H1 (cell line): ENCODE measurements at regions not wholly inside any gene's neighbourhood (a gene's known extent, or its start where the extent isn't known, plus 50 kb on each side); places are given as distances from the start of the nearest gene placed in this dataset.

Experiments used
- CTCF ChIA-PET: fragments of 300-600 bp; sonication (Branson Sonifier 250); formaldehyde crosslinking; loops from one replicate; lab custom pipeline; 2021; ENCODE audit not compliant: partially characterized antibody; lab: Charles Lee
- POLR2A ChIA-PET: fragments of 300-600 bp; sonication (Branson Sonifier 250); formaldehyde crosslinking; loops from one replicate; lab custom pipeline; 2021; ENCODE audit warnings: inconsistent platforms; ENCODE audit not compliant: partially characterized antibody; lab: Charles Lee
- DNase-seq, 2 experiments: peaks; one replicate each; pipeline versions ENCODE4 v3.0.0 to v3.0.0-alpha.2; 2010 to 2022; ENCODE audit warnings: low spot score in 2 of 2, low read depth in 1 of 2, mixed read lengths in 1 of 2
- FAIRE-seq: peaks from 2 replicates; lab custom pipeline; 2011; peaks lifted over from hg19 to GRCh38; lab: Jason Lieb, UNC
- H2AFZ ChIP-seq: 2 replicates; pipeline ENCODE4 v1.8.1; 2012; ENCODE audit warnings: low read length, inconsistent platforms
- H2AK5ac ChIP-seq: 2 replicates; pipeline ENCODE4 v1.6.1; 2013; ENCODE audit warnings: low read depth, low read length
- H2BK120ac ChIP-seq: replicated peaks from 2 replicates; pipeline ENCODE3; 2013; ENCODE audit warnings: low read depth, low read length, inconsistent platforms
- H2BK12ac ChIP-seq: 2 replicates; pipeline ENCODE4 v1.6.1; 2013; ENCODE audit warnings: low read depth, low read length
- H2BK15ac ChIP-seq: 2 replicates; pipeline ENCODE4 v1.6.1; 2013; ENCODE audit warnings: low read length
- H2BK20ac ChIP-seq: 2 replicates; pipeline ENCODE4 v1.6.1; 2013; ENCODE audit warnings: low read length
- H2BK5ac ChIP-seq: 2 replicates; pipeline ENCODE4 v1.6.1; 2013; ENCODE audit warnings: low read depth, low read length
- H3K14ac ChIP-seq: 2 replicates; pipeline ENCODE4 v1.6.1; 2013; ENCODE audit warnings: inconsistent platforms; ENCODE audit not compliant: insufficient read length
- H3K18ac ChIP-seq: 2 replicates; pipeline ENCODE4 v1.6.1; 2013; ENCODE audit warnings: low read length; ENCODE audit errors: extremely low read depth
- H3K23ac ChIP-seq: 2 replicates; pipeline ENCODE4 v1.6.1; 2013; ENCODE audit warnings: inconsistent platforms; ENCODE audit not compliant: insufficient read length
- H3K23me2 ChIP-seq: 2 replicates; pipeline ENCODE4 v1.6.1; 2013; ENCODE audit warnings: low read depth, low read length
- H3K27ac ChIP-seq: 2 replicates; pipeline ENCODE4 v1.6.1; 2011; ENCODE audit warnings: low read depth, low read length, inconsistent platforms
- H3K27me3 ChIP-seq, 4 experiments: replicated peaks in 1 of 4; 1 replicate in 1 of 4; 2 replicates in 3 of 4; pipeline versions ENCODE4 v1.6.1 to v1.8.1; 2011 to 2013; ENCODE audit warnings: low read length in 3 of 4, mild to moderate bottlenecking in 3 of 4, inconsistent platforms in 2 of 4, mixed read lengths in 2 of 4, moderate library complexity in 1 of 4; ENCODE audit not compliant: control insufficient read depth in 3 of 4, insufficient read depth in 3 of 4; ENCODE audit errors: extremely low read depth in 1 of 4
- H3K36me3 ChIP-seq, 4 experiments: 2 replicates each; pipeline versions ENCODE4 v1.6.1 to v1.8.1; 2011 to 2013; ENCODE audit warnings: mild to moderate bottlenecking in 4 of 4, low read length in 3 of 4, moderate library complexity in 2 of 4, control low read depth in 1 of 4, inconsistent platforms in 1 of 4; ENCODE audit not compliant: insufficient read depth in 4 of 4, control insufficient read depth in 2 of 4
- H3K4ac ChIP-seq: replicated peaks from 2 replicates; pipeline ENCODE3; 2013; ENCODE audit warnings: low read length, low read depth, mixed read lengths, inconsistent platforms; ENCODE audit not compliant: insufficient read length
- H3K4me1 ChIP-seq, 4 experiments: replicated peaks in 1 of 4; 1 replicate in 1 of 4; 2 replicates in 3 of 4; pipeline versions ENCODE4 v1.6.1 to v1.8.1; 2011 to 2013; ENCODE audit warnings: low read length in 3 of 4, inconsistent platforms in 2 of 4, mixed read lengths in 1 of 4; ENCODE audit not compliant: insufficient read depth in 4 of 4, control insufficient read depth in 3 of 4
- H3K4me2 ChIP-seq, 2 experiments: 2 replicates each; pipeline versions ENCODE4 v1.6.1 to v1.8.1; 2011 to 2013; ENCODE audit warnings: low read depth in 2 of 2, low read length in 2 of 2, control low read depth in 1 of 2, inconsistent platforms in 1 of 2, mild to moderate bottlenecking in 1 of 2; ENCODE audit not compliant: insufficient read depth in 1 of 2
- H3K4me3 ChIP-seq, 4 experiments: fragments of 200-600, 300-600 bp in 1 of 4; sonication (generic), shearing (Covaris generic), sonication (Bioruptor Twin) in 1 of 4; 2 replicates each; pipeline versions ENCODE4 v1.5.1 to v1.8.1; 2011 to 2016; ENCODE audit warnings: low read length in 4 of 4, low read depth in 3 of 4, control low read depth in 2 of 4, inconsistent platforms in 2 of 4, mild to moderate bottlenecking in 2 of 4, mixed read lengths in 1 of 4, moderate library complexity in 1 of 4; ENCODE audit not compliant: insufficient read depth in 2 of 4; ENCODE audit errors: extremely low read depth in 1 of 4
- H3K56ac ChIP-seq: replicated peaks from 2 replicates; pipeline ENCODE3; 2013; ENCODE audit warnings: low read depth, mild to moderate bottlenecking, mixed read lengths, low read length, inconsistent platforms; ENCODE audit not compliant: insufficient read length
- H3K79me1 ChIP-seq: 2 replicates; pipeline ENCODE4 v1.6.1; 2013; ENCODE audit warnings: low read depth, low read length, control low read depth
- H3K79me2 ChIP-seq, 2 experiments: 2 replicates each; pipeline versions ENCODE4 v1.6.1 to v1.8.1; 2012 to 2013; ENCODE audit warnings: low read length in 2 of 2, mild to moderate bottlenecking in 2 of 2, inconsistent platforms in 1 of 2; ENCODE audit not compliant: insufficient read depth in 2 of 2, control insufficient read depth in 1 of 2
- H3K9ac ChIP-seq, 4 experiments: replicated peaks in 1 of 4; 1 replicate in 1 of 4; 2 replicates in 3 of 4; pipeline versions ENCODE4 v1.6.1 to v1.8.1; 2011 to 2013; ENCODE audit warnings: low read depth in 3 of 4, low read length in 3 of 4, control low read depth in 2 of 4, mild to moderate bottlenecking in 2 of 4, moderate library complexity in 2 of 4, inconsistent platforms in 1 of 4; ENCODE audit errors: extremely low read depth in 1 of 4
- H3K9me3 ChIP-seq, 2 experiments: 2 replicates each; pipeline versions ENCODE4 v1.6.1 to v1.8.1; 2012 to 2013; ENCODE audit warnings: mild to moderate bottlenecking in 2 of 2, moderate library complexity in 2 of 2, control low read depth in 1 of 2, inconsistent platforms in 1 of 2, low read depth in 1 of 2, low read length in 1 of 2, mixed read lengths in 1 of 2; ENCODE audit not compliant: insufficient read depth in 2 of 2
- H4K20me1 ChIP-seq, 2 experiments: replicated peaks in 1 of 2; 2 replicates each; pipeline versions ENCODE3 to v1.8.1; 2011 to 2013; ENCODE audit warnings: inconsistent platforms in 2 of 2, low read length in 2 of 2, mild to moderate bottlenecking in 1 of 2; ENCODE audit not compliant: insufficient read depth in 2 of 2, control insufficient read depth in 1 of 2
- H4K5ac ChIP-seq: 2 replicates; pipeline ENCODE4 v1.6.1; 2013; ENCODE audit warnings: low read length, low read depth, mixed read lengths, inconsistent platforms; ENCODE audit not compliant: insufficient read length
- H4K8ac ChIP-seq: 2 replicates; pipeline ENCODE4 v1.8.0; 2013; ENCODE audit warnings: mild to moderate bottlenecking, moderate library complexity, low read length, inconsistent platforms; ENCODE audit not compliant: insufficient read depth; ENCODE audit errors: extremely low read depth
- H4K91ac ChIP-seq: replicated peaks from 2 replicates; pipeline ENCODE3; 2013; ENCODE audit warnings: low read length, mixed read lengths, inconsistent platforms; ENCODE audit not compliant: insufficient read length
- BACH1 ChIP-seq: IDR thresholded peaks from 2 replicates; pipeline ENCODE4 v1.6.1; 2012; ENCODE audit warnings: low read length, improper control_type of control experiment
- CBX8 ChIP-seq: fragments of 300-800, 300-1000 bp; sonication (generic); IDR thresholded peaks from 2 replicates; pipeline ENCODE4 v1.7.1; 2016; ENCODE audit warnings: low read depth, low read length, borderline replicate concordance
- CHD1 ChIP-seq: IDR thresholded peaks from 2 replicates; pipeline ENCODE4 v1.6.1; 2012; ENCODE audit warnings: low read depth, low read length, improper control_type of control experiment
- EP300 ChIP-seq, 2 experiments: IDR thresholded peaks; 1 replicate in 1 of 2; 2 replicates in 1 of 2; pipeline ENCODE4 v1.6.1; 2011 to 2012; ENCODE audit warnings: low read depth in 2 of 2, low read length in 2 of 2, mild to moderate bottlenecking in 2 of 2, borderline replicate concordance in 1 of 2, inconsistent platforms in 1 of 2, moderate library complexity in 1 of 2
- FOSL1 ChIP-seq: IDR thresholded peaks from 2 replicates; pipeline ENCODE4 v1.6.1; 2011; ENCODE audit warnings: mild to moderate bottlenecking, low read depth, low read length, moderate library complexity; ENCODE audit not compliant: insufficient read depth
- HDAC2 ChIP-seq, 2 experiments: fragments of 300-600 bp in 1 of 2; sonication (generic) in 1 of 2; IDR thresholded peaks; 2 replicates each; pipeline ENCODE4 v1.6.1; 2011 to 2012; ENCODE audit warnings: low read depth in 2 of 2, low read length in 2 of 2, mild to moderate bottlenecking in 2 of 2, moderate library complexity in 2 of 2, borderline replicate concordance in 1 of 2, inconsistent platforms in 1 of 2
- HDAC6 ChIP-seq: IDR thresholded peaks from one replicate; pipeline ENCODE4 v1.7.1; 2012; ENCODE audit warnings: low read depth, mild to moderate bottlenecking, inconsistent platforms, low read length, moderate library complexity
- JUND ChIP-seq: IDR thresholded peaks from 2 replicates; pipeline ENCODE4 v1.6.1; 2011; ENCODE audit warnings: mild to moderate bottlenecking, improper control_type of control experiment, low read length
- RBBP5 ChIP-seq: IDR thresholded peaks from 2 replicates; pipeline ENCODE4 v1.7.1; 2012; ENCODE audit warnings: low read depth, mild to moderate bottlenecking, inconsistent platforms, low read length, moderate library complexity, borderline replicate concordance
- RFX5 ChIP-seq: IDR thresholded peaks from 2 replicates; pipeline ENCODE4 v1.6.1; 2011; ENCODE audit warnings: low read depth, low read length, improper control_type of control experiment, borderline replicate concordance
- SIRT6 ChIP-seq: IDR thresholded peaks from one replicate; pipeline ENCODE4 v1.7.1; 2012; ENCODE audit warnings: low read length, inconsistent platforms
- SIX5 ChIP-seq: IDR thresholded peaks from 2 replicates; pipeline ENCODE4 v1.6.1; 2011; ENCODE audit warnings: mild to moderate bottlenecking, low read depth, low read length
- TBP ChIP-seq: IDR thresholded peaks from 2 replicates; pipeline ENCODE4 v1.6.1; 2011; ENCODE audit warnings: low read depth, low read length, improper control_type of control experiment
- TCF12 ChIP-seq: IDR thresholded peaks from 2 replicates; pipeline ENCODE4 v1.6.1; 2011; ENCODE audit warnings: low read depth, mild to moderate bottlenecking, low read length
- WGBS, 2 experiments: shearing (Covaris generic) in 1 of 2; methylation state at CpG; one replicate each; pipeline versions ENCODE4 v1.1.6 to v1.1.7; 2013 to 2015; ENCODE audit warnings: low lambda C conversion rate in 2 of 2, mixed read lengths in 2 of 2, inconsistent platforms in 1 of 2, low coverage in 1 of 2, missing lambda C conversion rate in 1 of 2; ENCODE audit not compliant: insufficient replicate concordance in 2 of 2, insufficient coverage in 1 of 2, insufficient read length in 1 of 2; ENCODE audit errors: extremely low coverage in 1 of 2, missing lambda C conversion rate in 1 of 2; 5-methylcytosine and 5-hydroxymethylcytosine counted together

GRCh38 chr16:52280086-52280485 lies 266.9 kb downstream of the TOX3 start:
- Histone ChIP-seq H3K23me2 (no peaks in the 10 kb centered on the region; the same call in 1 of the 2 replicates), H3K56ac (no peak overlapping the region), H4K20me1 (no peaks in the 10 kb centered on the region), H2BK12ac (0 out of 2 replicates have a peak overlapping the region, but pooled peaks have one; percentile 80), H3K27ac (no peak overlapping the region), H3K23ac (no peak overlapping the region), H3K4me2 (no peak overlapping the region), H3K79me2 (no peaks in the 10 kb centered on the region), H3K36me3 (no peaks in the 10 kb centered on the region), H4K8ac (no peak overlapping the region), H3K4ac (no peak overlapping the region), H3K18ac (no peak overlapping the region), H4K91ac (no peak overlapping the region), H2BK15ac (no peak overlapping the region), H3K4me1 (peaks cover 0 to 3% (median 0%) of the 10 kb centered on the region in 4 experiments; a peak in 2 of 7 replicates), H3K14ac (no peak overlapping the region), H2BK5ac (no peak overlapping the region), H4K5ac (no peak overlapping the region), H2BK20ac (no peak overlapping the region), H2BK120ac (no peak overlapping the region), H2AFZ (no peak overlapping the region), H3K4me3 (no peak overlapping the region), H2AK5ac (no peak overlapping the region), H3K27me3 (no peaks in the 10 kb centered on the region), H3K79me1 (no peaks in the 10 kb centered on the region), H3K9ac (no peak overlapping the region), H3K9me3 (no peaks in the 10 kb centered on the region)
- ChIA-PET CTCF (no interaction called here), POLR2A (no interaction called here)
- DNase-seq, result no peak
- FAIRE-seq, result no peak
- 92% methylated on average over 1 of the region's 1 CpG; no CpG with 5 or more reads in 1 of the 2 experiments for WGBS, 2 experiments
- TF ChIP-seq SIRT6, result no peak
- no peak for TF ChIP-seq SIX5
- TF ChIP-seq HDAC2 (IDR thresholded peaks at IDR 0.05; ENCODE audit: borderline replicate concordance in 1 of 2, low read depth in 2 of 2, low read length in 2 of 2), result no peak
- no peak for TF ChIP-seq RBBP5
- no peak for TF ChIP-seq HDAC6
- TF ChIP-seq TBP, result no peak
- TF ChIP-seq BACH1, result no peak
- TF ChIP-seq EP300 (IDR thresholded peaks at IDR 0.05; ENCODE audit: borderline replicate concordance in 1 of 2, low read depth in 2 of 2, low read length in 2 of 2), result no peak
- no peak for TF ChIP-seq TCF12
- TF ChIP-seq JUND, result no peak
- TF ChIP-seq CBX8, result no peak
- TF ChIP-seq RFX5, result no peak
- TF ChIP-seq CHD1, result no peak
- TF ChIP-seq FOSL1, result no peak
